Esophagus (tissue), 2 donors: ENCODE measurements at regions not wholly inside any gene's neighbourhood (a gene's known extent, or its start where the extent isn't known, plus 50 kb on each side); places are given as distances from the start of the nearest gene placed in this dataset.
"Not testable (repeated sequence)": the region's sequence is repeated elsewhere in the genome, so short reads cannot be mapped to it uniquely, and the experiment has no call there.

Experiments
- H3K27ac ChIP-seq, 2 donors: one replicate each; pipeline ENCODE4 v1.5.1; 2013; ENCODE audit warnings: low read depth in 2 of 2, mild to moderate bottlenecking in 2 of 2, inconsistent platforms in 1 of 2, low read length in 1 of 2, moderate library complexity in 1 of 2
- H3K27me3 ChIP-seq, 2 donors: one replicate each; pipeline ENCODE4 v1.6.1; 2013; ENCODE audit warnings: low read length in 2 of 2, control low read depth in 1 of 2, mild to moderate bottlenecking in 1 of 2; ENCODE audit not compliant: insufficient read depth in 2 of 2, control insufficient read depth in 1 of 2
- H3K36me3 ChIP-seq, 2 donors: one replicate each; pipeline ENCODE4 v1.6.1; 2013; ENCODE audit warnings: low read length in 1 of 2; ENCODE audit not compliant: control insufficient read depth in 2 of 2, insufficient read depth in 2 of 2
- H3K4me1 ChIP-seq, 2 donors: one replicate each; pipeline ENCODE4 v1.6.1; 2013; ENCODE audit warnings: low read length in 1 of 2; ENCODE audit not compliant: control insufficient read depth in 2 of 2, insufficient read depth in 2 of 2
- H3K4me3 ChIP-seq, 2 donors: one replicate each; pipeline ENCODE4 v1.5.1; 2013; ENCODE audit warnings: low read length in 2 of 2, mild to moderate bottlenecking in 2 of 2, low read depth in 1 of 2, moderate library complexity in 1 of 2
- H3K9me3 ChIP-seq, 2 donors: one replicate each; pipeline ENCODE4 v1.6.1; 2013; ENCODE audit warnings: mild to moderate bottlenecking in 2 of 2, low read depth in 1 of 2, low read length in 1 of 2, moderate library complexity in 1 of 2; ENCODE audit not compliant: control insufficient read depth in 2 of 2, insufficient read depth in 1 of 2
- WGBS, 2 donors: extraction: QIAGEN DNeasy Blood & Tissue Kit; methylation state at CpG; one replicate each; pipeline ENCODE4 v1.1.7; 2013; 5-methylcytosine and 5-hydroxymethylcytosine counted together
- donor health status: healthy with polysubstance abuse.
- donor health status: Bipolar disorder and iron deficiency.

DNA sequence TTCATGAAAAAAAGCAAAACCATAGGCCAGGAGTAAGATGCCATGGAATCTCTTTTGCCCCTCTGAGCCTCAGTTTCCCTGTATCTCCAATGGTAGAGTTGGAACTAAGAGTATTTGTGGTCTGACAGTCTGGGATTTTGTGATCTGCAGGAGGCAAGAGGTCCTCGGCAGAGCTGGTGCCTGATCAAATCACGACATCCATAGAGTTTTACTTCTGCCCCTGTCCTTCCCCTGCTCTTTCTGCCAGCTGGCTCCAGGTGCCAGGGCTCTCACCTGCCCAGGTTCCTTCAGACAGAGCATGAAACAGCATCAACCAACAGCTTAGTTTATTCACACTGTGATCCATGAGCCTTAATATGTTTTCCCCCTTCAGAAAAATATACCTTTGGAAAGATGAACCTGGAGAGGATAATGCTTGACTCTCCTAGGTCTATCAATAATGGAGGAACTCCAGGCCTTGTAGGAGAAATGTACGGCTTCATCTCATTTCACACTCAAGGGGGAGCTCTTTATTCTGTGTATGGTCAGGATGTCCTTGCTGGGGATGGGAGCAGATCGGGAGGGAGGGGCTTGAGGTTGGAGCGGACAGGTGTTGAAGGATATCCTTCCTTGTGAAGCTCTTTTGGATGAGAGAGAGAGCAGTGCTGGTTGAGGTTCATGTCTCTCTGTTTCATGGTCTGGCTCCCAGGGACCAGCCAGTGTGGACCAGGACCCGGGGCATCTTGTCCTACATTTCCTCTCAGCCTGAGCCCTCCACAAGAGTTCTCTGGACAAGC is 309.9 kb downstream of the RPLP1 start:
- WGBS, 2 donors, result 72 to 82% methylated on average over 6 of the region's 6 CpGs
- Histone ChIP-seq H3K4me1 (no peaks in the 10 kb centered on the region), H3K36me3 (no peaks in the 10 kb centered on the region), H3K27ac (no peak overlapping the region), H3K4me3 (no peak overlapping the region), H3K9me3 (no peaks in the 10 kb centered on the region), H3K27me3 (no peaks in the 10 kb centered on the region)

GRCh38 chr15:69763831-69764230 is 311.2 kb downstream of the RPLP1 start:
- 77 to 88% methylated on average over 3 of the region's 3 CpGs for WGBS, 2 donors
- Histone ChIP-seq H3K27ac (no peak overlapping the region), H3K9me3 (no peaks in the 10 kb centered on the region), H3K4me3 (no peak overlapping the region), H3K27me3 (no peaks in the 10 kb centered on the region), H3K36me3 (no peaks in the 10 kb centered on the region), H3K4me1 (no peaks in the 10 kb centered on the region)

DNA sequence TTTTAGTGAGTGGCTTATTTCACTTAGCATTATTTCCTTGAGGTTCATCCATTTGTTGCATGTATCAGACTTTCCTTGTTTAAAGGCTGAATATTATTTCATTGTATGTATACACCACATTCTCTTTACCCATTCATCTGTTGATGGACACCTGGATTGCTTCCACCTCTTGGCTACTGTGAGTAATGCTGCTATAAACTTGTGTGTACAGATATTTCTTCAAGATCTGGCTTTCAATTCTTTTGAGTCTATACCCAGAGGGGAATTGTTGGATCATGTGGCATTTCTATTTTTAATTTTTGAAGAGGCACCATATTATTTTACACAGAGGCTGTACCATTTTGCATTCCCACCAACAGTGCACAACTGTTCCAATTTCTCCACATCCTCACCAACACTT is 313.5 kb downstream of the RPLP1 start:
- Histone ChIP-seq H3K27ac (no peak overlapping the region), H3K27me3 (no peaks in the 10 kb centered on the region), H3K9me3 (no peaks in the 10 kb centered on the region), H3K36me3 (no peaks in the 10 kb centered on the region), H3K4me3 (no peak overlapping the region), H3K4me1 (no peaks in the 10 kb centered on the region)

- Histone ChIP-seq H3K36me3 (no peaks in the 10 kb centered on the region), H3K9me3 (no peaks in the 10 kb centered on the region), H3K4me1 (no peaks in the 10 kb centered on the region), H3K4me3 (no peak overlapping the region), H3K27ac (no peak overlapping the region), H3K27me3 (no peaks in the 10 kb centered on the region)
- WGBS, 2 donors, result 81 to 82% methylated on average over 4 of the region's 4 CpGs
Observed at GRCh38 chr15:69767191-69767590, 314.6 kb downstream of the RPLP1 start.

DNA sequence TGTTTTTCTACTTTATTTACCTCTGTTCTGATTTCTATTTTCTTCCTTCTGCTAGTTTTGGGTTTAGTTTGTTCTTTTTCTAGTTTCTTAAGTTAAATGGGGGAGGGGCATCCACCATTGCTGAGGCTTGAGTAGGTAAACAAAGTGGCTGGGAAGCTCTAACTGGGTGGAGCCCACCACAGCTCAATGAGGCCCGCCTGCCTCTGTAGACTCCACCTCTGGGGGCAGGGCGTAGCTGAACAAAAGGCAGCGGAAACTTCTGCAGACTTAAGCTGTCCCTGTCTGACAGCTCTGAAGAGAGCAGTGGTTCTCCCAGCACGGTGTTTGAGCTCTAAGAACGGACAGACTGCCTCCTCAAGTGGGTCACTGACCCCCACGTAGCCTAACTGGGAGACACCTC is 316.7 kb downstream of the RPLP1 start:
- H3K27me3 ChIP-seq, H3K4me1 ChIP-seq, H3K27ac ChIP-seq, H3K4me3 ChIP-seq, H3K9me3 ChIP-seq, H3K36me3 ChIP-seq: not testable (repeated sequence)
- WGBS, 2 donors, result 45 to 67% methylated on average over 6 of the region's 6 CpGs

GRCh38 chr15:69774258-69774657 is 321.6 kb downstream of the RPLP1 start:
- H3K27ac ChIP-seq, H3K36me3 ChIP-seq, H3K4me3 ChIP-seq, H3K27me3 ChIP-seq, H3K9me3 ChIP-seq, H3K4me1 ChIP-seq: not testable (repeated sequence)
- 85 to 92% methylated on average over 3 of the region's 3 CpGs for WGBS, 2 donors

DNA sequence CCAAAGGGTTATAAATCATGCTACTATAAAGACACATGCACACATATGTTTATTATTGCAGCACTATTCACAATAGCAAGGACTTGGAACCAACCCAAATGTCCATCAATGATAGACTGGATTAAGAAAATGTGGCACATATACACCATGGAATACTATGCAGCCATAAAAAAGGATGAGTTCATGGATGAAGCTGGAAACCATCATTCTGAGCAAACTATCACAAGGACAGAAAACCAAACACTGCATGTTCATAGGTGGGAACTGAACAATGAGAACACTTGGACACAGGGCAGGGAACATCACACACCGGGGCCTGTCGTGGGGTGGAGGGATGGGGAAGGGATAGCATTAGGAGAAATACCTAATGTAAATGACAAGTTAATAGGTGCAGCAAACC is 322.1 kb downstream of the RPLP1 start:
- H3K4me3 ChIP-seq, result not testable (repeated sequence)

GRCh38 chr15:69777356-69777755 is 320.4 kb downstream of the TLE3 start:
- Histone ChIP-seq H3K27ac (no peak overlapping the region), H3K4me3 (no peak overlapping the region), H3K36me3 (no peaks in the 10 kb centered on the region), H3K9me3 (no peaks in the 10 kb centered on the region), H3K27me3 (no peaks in the 10 kb centered on the region), H3K4me1 (no peaks in the 10 kb centered on the region)
- 76 to 84% methylated on average over 2 of the region's 2 CpGs for WGBS, 2 donors

More for the DNA sequence above, 322.1 kb downstream of the RPLP1 start:
- not testable (repeated sequence) for H3K9me3 ChIP-seq, H3K27ac ChIP-seq, H3K4me1 ChIP-seq, H3K27me3 ChIP-seq, H3K36me3 ChIP-seq
- 96 to 98% methylated on average over 2 of the region's 2 CpGs for WGBS, 2 donors

DNA sequence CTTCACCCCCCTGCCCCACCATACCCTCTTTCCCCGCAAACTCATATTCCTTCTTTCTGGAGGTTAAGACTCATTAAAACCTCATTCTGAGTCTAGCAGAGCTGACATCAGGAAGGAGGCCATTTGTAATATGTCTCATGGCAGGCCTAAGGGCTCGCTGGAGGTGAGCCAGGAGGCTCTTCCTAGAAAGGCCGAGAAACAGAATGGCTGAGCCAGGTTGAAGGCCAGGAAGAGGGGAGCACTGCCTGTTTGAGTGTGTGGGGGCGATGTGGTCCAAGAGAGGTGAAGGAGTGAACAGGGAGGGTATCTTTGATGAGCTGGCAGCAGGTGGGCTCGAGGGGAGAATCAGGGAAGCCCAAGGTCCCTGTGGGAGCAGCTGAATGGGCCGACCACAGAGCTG is 317.3 kb downstream of the TLE3 start:
- no peaks in the 10 kb centered on the region for H3K9me3 ChIP-seq
- H3K27ac ChIP-seq, result no peak overlapping the region
- 65 to 66% methylated on average over 6 of the region's 6 CpGs for WGBS, 2 donors
- no peaks in the 10 kb centered on the region for H3K36me3 ChIP-seq
- H3K4me3 ChIP-seq, result no peak overlapping the region
- H3K4me1 ChIP-seq, result no peaks in the 10 kb centered on the region
- no peaks in the 10 kb centered on the region for H3K27me3 ChIP-seq

GRCh38 chr15:69780981-69781380 is 316.7 kb downstream of the TLE3 start:
- WGBS, 2 donors, result 47 to 65% methylated on average over 6 of the region's 6 CpGs
- Histone ChIP-seq H3K36me3 (no peaks in the 10 kb centered on the region), H3K4me1 (no peaks in the 10 kb centered on the region), H3K27me3 (no peaks in the 10 kb centered on the region), H3K9me3 (no peaks in the 10 kb centered on the region), H3K4me3 (no peak overlapping the region), H3K27ac (no peak overlapping the region)
